ENCODE measurements at regions not wholly inside any gene's neighbourhood (a gene's known extent, or its start where the extent isn't known, plus 50 kb on each side); places are given as distances from the start of the nearest gene placed in this dataset.

DNA sequence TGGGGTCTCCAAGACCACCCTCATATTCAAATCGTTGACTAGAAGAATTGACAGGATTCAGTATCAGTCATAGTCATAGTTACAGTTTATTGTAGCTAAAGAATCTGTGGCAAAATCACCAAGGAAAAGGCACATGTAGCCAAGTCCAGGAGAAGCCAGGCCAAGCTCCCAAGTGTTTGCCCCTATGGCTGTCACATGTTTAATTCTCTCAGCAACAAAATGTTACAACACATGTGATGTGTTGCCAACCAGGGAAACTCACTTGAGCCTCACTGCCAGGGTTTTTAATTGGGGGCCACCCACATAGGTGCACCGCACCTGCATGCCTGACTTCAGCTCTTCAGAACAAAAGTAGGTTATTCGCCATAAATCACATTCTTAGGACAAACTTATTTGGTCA, 1030.9 kb upstream of the CELF2 start:
- in situ Hi-C loops (cut with MboI; ENCODE audit: low pct_unique_long_range_greater_than_20kb, low sequenced_read_pairs, unreplicated experiment) = no loop called here
- no peak for DNase-seq (ENCODE audit: low spot score)
- TF ChIP-seq, protein P1, sequence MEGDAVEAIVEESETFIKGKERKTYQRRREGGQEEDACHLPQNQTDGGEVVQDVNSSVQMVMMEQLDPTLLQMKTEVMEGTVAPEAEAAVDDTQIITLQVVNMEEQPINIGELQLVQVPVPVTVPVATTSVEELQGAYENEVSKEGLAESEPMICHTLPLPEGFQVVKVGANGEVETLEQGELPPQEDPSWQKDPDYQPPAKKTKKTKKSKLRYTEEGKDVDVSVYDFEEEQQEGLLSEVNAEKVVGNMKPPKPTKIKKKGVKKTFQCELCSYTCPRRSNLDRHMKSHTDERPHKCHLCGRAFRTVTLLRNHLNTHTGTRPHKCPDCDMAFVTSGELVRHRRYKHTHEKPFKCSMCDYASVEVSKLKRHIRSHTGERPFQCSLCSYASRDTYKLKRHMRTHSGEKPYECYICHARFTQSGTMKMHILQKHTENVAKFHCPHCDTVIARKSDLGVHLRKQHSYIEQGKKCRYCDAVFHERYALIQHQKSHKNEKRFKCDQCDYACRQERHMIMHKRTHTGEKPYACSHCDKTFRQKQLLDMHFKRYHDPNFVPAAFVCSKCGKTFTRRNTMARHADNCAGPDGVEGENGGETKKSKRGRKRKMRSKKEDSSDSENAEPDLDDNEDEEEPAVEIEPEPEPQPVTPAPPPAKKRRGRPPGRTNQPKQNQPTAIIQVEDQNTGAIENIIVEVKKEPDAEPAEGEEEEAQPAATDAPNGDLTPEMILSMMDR (IDR thresholded peaks at IDR 0.05; ENCODE audit: extremely low read depth, insufficient read depth, missing control alignments) = no peak

- in situ Hi-C loops (cut with MboI; ENCODE audit: low pct_unique_long_range_greater_than_20kb, low sequenced_read_pairs, unreplicated experiment) = no loop called here
- no peak for DNase-seq (ENCODE audit: low spot score)
- TF ChIP-seq, protein P1 (IDR thresholded peaks at IDR 0.05; ENCODE audit: extremely low read depth, insufficient read depth, missing control alignments) = no peak
Observed at GRCh38 chr10:9987197-9987596, 1030.5 kb upstream of the CELF2 start.

DNA sequence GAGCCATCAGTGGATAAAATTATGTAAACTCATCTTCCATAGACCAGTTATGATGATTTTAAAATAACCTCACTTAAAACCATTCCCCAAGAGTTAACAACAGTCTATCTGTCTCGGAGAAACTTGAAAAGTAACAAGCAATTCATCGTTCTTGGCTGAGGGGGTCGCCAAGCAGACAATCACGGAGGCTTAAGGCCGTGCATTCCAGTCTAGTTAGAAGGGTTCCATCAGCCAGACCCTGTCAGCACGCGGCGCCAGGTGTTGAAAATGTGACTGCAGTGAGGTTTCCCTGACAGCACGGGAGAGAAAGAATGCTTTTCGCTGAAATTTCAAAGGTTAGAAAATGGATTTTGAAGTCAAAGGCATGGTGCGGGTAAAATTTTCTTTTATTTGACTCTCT, 1025.0 kb upstream of the CELF2 start:
- TF ChIP-seq, protein P1 (IDR thresholded peaks at IDR 0.05; ENCODE audit: extremely low read depth, insufficient read depth, missing control alignments) = no peak
- in situ Hi-C loops (cut with MboI; ENCODE audit: low pct_unique_long_range_greater_than_20kb, low sequenced_read_pairs, unreplicated experiment) = no loop called here
- DNase-seq (ENCODE audit: low spot score) = no peak

GRCh38 chr10:9994131-9994530, 1023.5 kb upstream of the CELF2 start:
- DNase-seq (ENCODE audit: low spot score) = no peak
- TF ChIP-seq, protein P1 (IDR thresholded peaks at IDR 0.05; ENCODE audit: extremely low read depth, insufficient read depth, missing control alignments) = no peak
- in situ Hi-C loops (cut with MboI; ENCODE audit: low pct_unique_long_range_greater_than_20kb, low sequenced_read_pairs, unreplicated experiment) = no loop called here

GRCh38 chr10:9999627-10000026, 1018.0 kb upstream of the CELF2 start:
- TF ChIP-seq, protein P1 (IDR thresholded peaks at IDR 0.05; ENCODE audit: extremely low read depth, insufficient read depth, missing control alignments) = no peak
- in situ Hi-C loops (cut with MboI; ENCODE audit: low pct_unique_long_range_greater_than_20kb, low sequenced_read_pairs, unreplicated experiment) = no loop called here
- no peak for DNase-seq (ENCODE audit: low spot score)

- in situ Hi-C loops (cut with MboI; ENCODE audit: low pct_unique_long_range_greater_than_20kb, low sequenced_read_pairs, unreplicated experiment) = no loop called here
- TF ChIP-seq, protein P1 (IDR thresholded peaks at IDR 0.05; ENCODE audit: extremely low read depth, insufficient read depth, missing control alignments) = no peak
- DNase-seq (ENCODE audit: low spot score) = peak; percentile 5
Observed at GRCh38 chr10:10007957-10008356, 1009.7 kb upstream of the CELF2 start.

- no peak for DNase-seq (ENCODE audit: low spot score)
- TF ChIP-seq, protein P1 (IDR thresholded peaks at IDR 0.05; ENCODE audit: extremely low read depth, insufficient read depth, missing control alignments) = no peak
- in situ Hi-C loops (cut with MboI; ENCODE audit: low pct_unique_long_range_greater_than_20kb, low sequenced_read_pairs, unreplicated experiment) = no loop called here
Observed at GRCh38 chr10:10010397-10010796, 1007.3 kb upstream of the CELF2 start.

Data from GM13977 (cell line).